ENCODE measurements at regions not wholly inside any gene's neighbourhood (a gene's known extent, or its start where the extent isn't known, plus 50 kb on each side); places are given as distances from the start of the nearest gene placed in this dataset.

DNA sequence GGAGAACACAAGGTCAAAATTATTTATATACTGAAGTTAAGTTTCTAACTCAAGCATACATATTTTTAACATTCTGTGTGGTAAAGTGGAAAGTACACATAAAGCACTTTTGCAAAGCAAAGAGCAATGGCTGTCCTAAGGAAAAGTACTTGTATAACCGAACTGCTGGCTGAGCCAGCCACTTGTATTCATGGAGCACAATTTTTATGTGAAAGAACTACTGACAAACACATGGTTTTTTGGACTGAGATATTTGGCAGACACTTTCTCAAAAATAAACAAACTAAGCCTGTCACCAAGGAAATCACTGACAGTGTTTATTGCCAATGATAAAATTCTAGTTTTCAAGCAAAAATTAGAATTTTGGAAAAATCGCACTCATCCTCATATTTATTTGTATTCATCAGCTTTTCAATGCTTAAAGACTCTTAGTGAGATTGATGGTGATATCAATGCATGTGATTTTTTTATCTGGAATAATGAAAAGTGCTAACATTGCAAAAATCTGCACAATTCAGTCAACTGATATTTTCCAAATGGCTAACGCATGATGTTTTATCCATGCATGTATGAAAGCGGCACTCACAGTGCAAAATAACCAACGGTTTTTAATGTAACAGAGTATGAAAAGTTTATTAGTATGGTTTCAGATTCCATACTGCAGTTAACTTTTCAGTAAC lies 125.3 kb downstream of the IPO8 start:
- POLR2A ChIA-PET = no interaction called here
- no peaks in the 10 kb centered on the region for H3K36me3 ChIP-seq (ENCODE audit: control insufficient read depth in 2 of 2, insufficient read depth in 1 of 2, low read length in 2 of 2)
- H3K4me3 ChIP-seq (ENCODE audit: low read depth, low read length) = no peak overlapping the region
- TF ChIP-seq ZFP69B (tag by site-specific recombination; IDR thresholded peaks at IDR 0.05) = no peak
- TF ChIP-seq MZF1 (tag by site-specific recombination; IDR thresholded peaks at IDR 0.05; ENCODE audit: borderline replicate concordance) = no peak
- no peak for TF ChIP-seq ZNF292 (tag by site-specific recombination; IDR thresholded peaks at IDR 0.05; ENCODE audit: borderline replicate concordance, low read depth)
- TF ChIP-seq IKZF3 (tag by site-specific recombination; IDR thresholded peaks at IDR 0.05) = no peak
- TF ChIP-seq, protein P1, sequence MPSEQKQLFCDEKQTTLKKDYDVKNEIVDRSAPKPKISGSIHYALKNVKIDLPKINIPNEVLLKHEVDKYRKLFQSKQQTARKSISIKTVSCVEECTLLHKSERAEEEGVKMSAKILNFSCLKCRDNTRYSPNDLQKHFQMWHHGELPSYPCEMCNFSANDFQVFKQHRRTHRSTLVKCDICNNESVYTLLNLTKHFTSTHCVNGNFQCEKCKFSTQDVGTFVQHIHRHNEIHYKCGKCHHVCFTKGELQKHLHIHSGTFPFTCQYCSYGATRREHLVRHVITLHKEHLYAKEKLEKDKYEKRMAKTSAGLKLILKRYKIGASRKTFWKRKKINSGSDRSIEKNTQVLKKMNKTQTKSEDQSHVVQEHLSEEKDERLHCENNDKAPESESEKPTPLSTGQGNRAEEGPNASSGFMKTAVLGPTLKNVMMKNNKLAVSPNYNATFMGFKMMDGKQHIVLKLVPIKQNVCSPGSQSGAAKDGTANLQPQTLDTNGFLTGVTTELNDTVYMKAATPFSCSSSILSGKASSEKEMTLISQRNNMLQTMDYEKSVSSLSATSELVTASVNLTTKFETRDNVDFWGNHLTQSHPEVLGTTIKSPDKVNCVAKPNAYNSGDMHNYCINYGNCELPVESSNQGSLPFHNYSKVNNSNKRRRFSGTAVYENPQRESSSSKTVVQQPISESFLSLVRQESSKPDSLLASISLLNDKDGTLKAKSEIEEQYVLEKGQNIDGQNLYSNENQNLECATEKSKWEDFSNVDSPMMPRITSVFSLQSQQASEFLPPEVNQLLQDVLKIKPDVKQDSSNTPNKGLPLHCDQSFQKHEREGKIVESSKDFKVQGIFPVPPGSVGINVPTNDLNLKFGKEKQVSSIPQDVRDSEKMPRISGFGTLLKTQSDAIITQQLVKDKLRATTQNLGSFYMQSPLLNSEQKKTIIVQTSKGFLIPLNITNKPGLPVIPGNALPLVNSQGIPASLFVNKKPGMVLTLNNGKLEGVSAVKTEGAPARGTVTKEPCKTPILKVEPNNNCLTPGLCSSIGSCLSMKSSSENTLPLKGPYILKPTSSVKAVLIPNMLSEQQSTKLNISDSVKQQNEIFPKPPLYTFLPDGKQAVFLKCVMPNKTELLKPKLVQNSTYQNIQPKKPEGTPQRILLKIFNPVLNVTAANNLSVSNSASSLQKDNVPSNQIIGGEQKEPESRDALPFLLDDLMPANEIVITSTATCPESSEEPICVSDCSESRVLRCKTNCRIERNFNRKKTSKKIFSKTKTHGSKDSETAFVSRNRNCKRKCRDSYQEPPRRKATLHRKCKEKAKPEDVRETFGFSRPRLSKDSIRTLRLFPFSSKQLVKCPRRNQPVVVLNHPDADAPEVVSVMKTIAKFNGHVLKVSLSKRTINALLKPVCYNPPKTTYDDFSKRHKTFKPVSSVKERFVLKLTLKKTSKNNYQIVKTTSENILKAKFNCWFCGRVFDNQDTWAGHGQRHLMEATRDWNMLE (tag by site-specific recombination; conservative IDR thresholded peaks at IDR 0.05; ENCODE audit: low read depth) = no peak
- TF ChIP-seq, protein P2, sequence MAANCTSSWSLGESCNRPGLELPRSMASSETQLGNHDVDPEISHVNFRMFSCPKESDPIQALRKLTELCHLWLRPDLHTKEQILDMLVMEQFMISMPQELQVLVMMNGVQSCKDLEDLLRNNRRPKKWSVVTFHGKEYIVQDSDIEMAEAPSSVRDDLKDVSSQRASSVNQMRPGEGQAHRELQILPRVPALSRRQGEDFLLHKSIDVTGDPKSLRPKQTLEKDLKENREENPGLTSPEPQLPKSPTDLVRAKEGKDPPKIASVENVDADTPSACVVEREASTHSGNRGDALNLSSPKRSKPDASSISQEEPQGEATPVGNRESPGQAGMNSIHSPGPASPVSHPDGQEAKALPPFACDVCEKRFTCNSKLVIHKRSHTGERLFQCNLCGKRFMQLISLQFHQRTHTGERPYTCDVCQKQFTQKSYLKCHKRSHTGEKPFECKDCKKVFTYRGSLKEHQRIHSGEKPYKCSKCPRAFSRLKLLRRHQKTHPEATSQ (tag by site-specific recombination; IDR thresholded peaks at IDR 0.05) = no peak
- TF ChIP-seq EGR2 (tag by site-specific recombination; IDR thresholded peaks at IDR 0.05; ENCODE audit: low read depth) = no peak
- TF ChIP-seq ZNF677 (tag by site-specific recombination; IDR thresholded peaks at IDR 0.05) = no peak
- TF ChIP-seq, protein P3, sequence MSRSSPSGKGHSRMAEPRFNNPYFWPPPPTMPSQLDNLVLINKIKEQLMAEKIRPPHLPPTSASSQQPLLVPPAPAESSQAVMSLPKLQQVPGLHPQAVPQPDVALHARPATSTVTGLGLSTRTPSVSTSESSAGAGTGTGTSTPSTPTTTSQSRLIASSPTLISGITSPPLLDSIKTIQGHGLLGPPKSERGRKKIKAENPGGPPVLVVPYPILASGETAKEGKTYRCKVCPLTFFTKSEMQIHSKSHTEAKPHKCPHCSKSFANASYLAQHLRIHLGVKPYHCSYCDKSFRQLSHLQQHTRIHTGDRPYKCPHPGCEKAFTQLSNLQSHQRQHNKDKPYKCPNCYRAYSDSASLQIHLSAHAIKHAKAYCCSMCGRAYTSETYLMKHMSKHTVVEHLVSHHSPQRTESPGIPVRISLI (tag by site-specific recombination; IDR thresholded peaks at IDR 0.05) = no peak
- TF ChIP-seq PRDM1 (tag by site-specific recombination; IDR thresholded peaks at IDR 0.05) = no peak
- TF ChIP-seq, protein P4, sequence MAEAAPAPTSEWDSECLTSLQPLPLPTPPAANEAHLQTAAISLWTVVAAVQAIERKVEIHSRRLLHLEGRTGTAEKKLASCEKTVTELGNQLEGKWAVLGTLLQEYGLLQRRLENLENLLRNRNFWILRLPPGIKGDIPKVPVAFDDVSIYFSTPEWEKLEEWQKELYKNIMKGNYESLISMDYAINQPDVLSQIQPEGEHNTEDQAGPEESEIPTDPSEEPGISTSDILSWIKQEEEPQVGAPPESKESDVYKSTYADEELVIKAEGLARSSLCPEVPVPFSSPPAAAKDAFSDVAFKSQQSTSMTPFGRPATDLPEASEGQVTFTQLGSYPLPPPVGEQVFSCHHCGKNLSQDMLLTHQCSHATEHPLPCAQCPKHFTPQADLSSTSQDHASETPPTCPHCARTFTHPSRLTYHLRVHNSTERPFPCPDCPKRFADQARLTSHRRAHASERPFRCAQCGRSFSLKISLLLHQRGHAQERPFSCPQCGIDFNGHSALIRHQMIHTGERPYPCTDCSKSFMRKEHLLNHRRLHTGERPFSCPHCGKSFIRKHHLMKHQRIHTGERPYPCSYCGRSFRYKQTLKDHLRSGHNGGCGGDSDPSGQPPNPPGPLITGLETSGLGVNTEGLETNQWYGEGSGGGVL (tag by site-specific recombination; IDR thresholded peaks at IDR 0.05) = no peak
- TF ChIP-seq ZNF571 (tag by site-specific recombination; IDR thresholded peaks at IDR 0.05) = no peak
- H3K27ac ChIP-seq (ENCODE audit: extremely low read depth, low read depth, low read length) = no peak overlapping the region
- CTCF ChIA-PET = interaction anchor here (0.7 kb wide), 1 partner anchor 16 kb away, joined by 3 read pairs; no protein-coding TSS in a partner anchor
- H3K9me3 ChIP-seq (ENCODE audit: control insufficient read depth, insufficient read depth, low read depth, low read length) = no peaks in the 10 kb centered on the region
- no peaks in the 10 kb centered on the region for H3K4me1 ChIP-seq (ENCODE audit: control insufficient read depth, insufficient read depth, low read length)

DNA sequence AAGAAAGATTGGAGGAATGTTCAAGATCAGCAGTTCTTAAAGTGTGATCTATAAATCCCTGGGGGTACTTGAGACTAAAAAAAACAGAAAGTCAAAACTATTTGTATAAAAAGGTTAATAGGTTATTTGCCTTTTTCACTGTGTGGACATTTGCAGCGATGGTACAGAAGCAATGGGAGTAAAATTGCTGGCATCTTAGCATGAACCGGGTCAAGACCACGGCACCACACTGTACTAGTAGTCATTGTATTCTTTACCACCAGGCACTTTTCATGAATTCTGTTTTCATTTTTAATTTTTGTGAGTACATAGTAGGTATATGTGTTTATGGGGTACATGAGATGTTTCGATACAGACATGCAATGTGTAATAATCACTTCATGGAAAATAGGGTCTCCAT lies 126.2 kb downstream of the IPO8 start:
- Histone ChIP-seq H3K27ac (ENCODE audit: extremely low read depth, low read depth, low read length) (no peak overlapping the region), H3K4me3 (ENCODE audit: low read depth, low read length) (no peak overlapping the region), H3K36me3 (ENCODE audit: control insufficient read depth in 2 of 2, insufficient read depth in 1 of 2, low read length in 2 of 2) (no peaks in the 10 kb centered on the region), H3K9me3 (ENCODE audit: control insufficient read depth, insufficient read depth, low read depth, low read length) (no peaks in the 10 kb centered on the region), H3K4me1 (ENCODE audit: control insufficient read depth, insufficient read depth, low read length) (no peaks in the 10 kb centered on the region)
- POLR2A ChIA-PET = no interaction called here
- TF ChIP-seq, protein P5, sequence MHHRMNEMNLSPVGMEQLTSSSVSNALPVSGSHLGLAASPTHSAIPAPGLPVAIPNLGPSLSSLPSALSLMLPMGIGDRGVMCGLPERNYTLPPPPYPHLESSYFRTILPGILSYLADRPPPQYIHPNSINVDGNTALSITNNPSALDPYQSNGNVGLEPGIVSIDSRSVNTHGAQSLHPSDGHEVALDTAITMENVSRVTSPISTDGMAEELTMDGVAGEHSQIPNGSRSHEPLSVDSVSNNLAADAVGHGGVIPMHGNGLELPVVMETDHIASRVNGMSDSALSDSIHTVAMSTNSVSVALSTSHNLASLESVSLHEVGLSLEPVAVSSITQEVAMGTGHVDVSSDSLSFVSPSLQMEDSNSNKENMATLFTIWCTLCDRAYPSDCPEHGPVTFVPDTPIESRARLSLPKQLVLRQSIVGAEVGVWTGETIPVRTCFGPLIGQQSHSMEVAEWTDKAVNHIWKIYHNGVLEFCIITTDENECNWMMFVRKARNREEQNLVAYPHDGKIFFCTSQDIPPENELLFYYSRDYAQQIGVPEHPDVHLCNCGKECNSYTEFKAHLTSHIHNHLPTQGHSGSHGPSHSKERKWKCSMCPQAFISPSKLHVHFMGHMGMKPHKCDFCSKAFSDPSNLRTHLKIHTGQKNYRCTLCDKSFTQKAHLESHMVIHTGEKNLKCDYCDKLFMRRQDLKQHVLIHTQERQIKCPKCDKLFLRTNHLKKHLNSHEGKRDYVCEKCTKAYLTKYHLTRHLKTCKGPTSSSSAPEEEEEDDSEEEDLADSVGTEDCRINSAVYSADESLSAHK (tag by site-specific recombination; IDR thresholded peaks at IDR 0.05) = no peak
- TF ChIP-seq ZNF138 (tag by site-specific recombination; IDR thresholded peaks at IDR 0.05; ENCODE audit: borderline replicate concordance) (no peak), ZNF302 (tag by site-specific recombination; IDR thresholded peaks at IDR 0.05; ENCODE audit: low read depth) (no peak), KLF7 (tag by site-specific recombination; IDR thresholded peaks at IDR 0.05; ENCODE audit: borderline replicate concordance) (no peak)
- CTCF ChIA-PET = no interaction called here

Measured in HEK293 (cell line).